COLO668 (cell line): ENCODE measurements at regions not wholly inside any gene's neighbourhood (a gene's known extent, or its start where the extent isn't known, plus 50 kb on each side); places are given as distances from the start of the nearest gene placed in this dataset.
"Not testable (repeated sequence)": the region's sequence is repeated elsewhere in the genome, so short reads cannot be mapped to it uniquely, and the experiment has no call there.

ENCODE experiments used
- DNase-seq: peaks from one replicate; lab custom pipeline; 2025; ENCODE audit not compliant: unreplicated experiment; lab: John Stamatoyannopoulos, UW

GRCh38 chr10:63915240-63915639, 394.0 kb downstream of the REEP3 start:
- no peak for DNase-seq

- no peak for DNase-seq
Measured at GRCh38 chr10:63917363-63917762, 396.2 kb downstream of the REEP3 start.

GRCh38 chr10:63919575-63920279, 398.5 kb downstream of the REEP3 start:
- no peak for DNase-seq

GRCh38 chr10:63920926-63921325, 399.7 kb downstream of the REEP3 start:
- no peak for DNase-seq

- DNase-seq: no peak
Measured at GRCh38 chr10:63921908-63922467, 400.8 kb downstream of the REEP3 start.

- DNase-seq: no peak
Measured at GRCh38 chr10:63922468-63923284, 401.5 kb downstream of the REEP3 start.

- no peak for DNase-seq
Measured at GRCh38 chr10:63929831-63930467, 408.7 kb downstream of the REEP3 start.

- DNase-seq: no peak
Measured at GRCh38 chr10:63930584-63930983, 409.4 kb downstream of the REEP3 start.

- no peak for DNase-seq
Measured at GRCh38 chr10:63935705-63936104, 414.5 kb downstream of the REEP3 start.

- DNase-seq: no peak
Measured at GRCh38 chr10:63940277-63940922, 419.2 kb downstream of the REEP3 start.

GRCh38 chr10:63964406-63964805, 443.2 kb downstream of the REEP3 start:
- DNase-seq: no peak

- DNase-seq: no peak
Measured at GRCh38 chr10:63965846-63966245, 444.6 kb downstream of the REEP3 start.

GRCh38 chr10:63972949-63973827, 452.0 kb downstream of the REEP3 start:
- DNase-seq: no peak

- DNase-seq: peak; percentile 11
Measured at GRCh38 chr10:63976538-63976937, 455.3 kb downstream of the REEP3 start.

GRCh38 chr10:63977329-63977923, 456.2 kb downstream of the REEP3 start:
- DNase-seq: peak; percentile 6

GRCh38 chr10:63980870-63981269, 459.7 kb downstream of the REEP3 start:
- DNase-seq: not testable (repeated sequence)

GRCh38 chr10:63984061-63984460, 462.9 kb downstream of the REEP3 start:
- not testable (repeated sequence) for DNase-seq

- DNase-seq: no peak
Measured at GRCh38 chr10:63986536-63986935, 465.3 kb downstream of the REEP3 start.

- DNase-seq: no peak
Measured at GRCh38 chr10:63987212-63987611, 466.0 kb downstream of the REEP3 start.

- no peak for DNase-seq
Measured at GRCh38 chr10:63994371-63994770, 473.2 kb downstream of the REEP3 start.
